ENCODE measurements at regions not wholly inside any gene's neighbourhood (a gene's known extent, or its start where the extent isn't known, plus 50 kb on each side); places are given as distances from the start of the nearest gene placed in this dataset.

DNA sequence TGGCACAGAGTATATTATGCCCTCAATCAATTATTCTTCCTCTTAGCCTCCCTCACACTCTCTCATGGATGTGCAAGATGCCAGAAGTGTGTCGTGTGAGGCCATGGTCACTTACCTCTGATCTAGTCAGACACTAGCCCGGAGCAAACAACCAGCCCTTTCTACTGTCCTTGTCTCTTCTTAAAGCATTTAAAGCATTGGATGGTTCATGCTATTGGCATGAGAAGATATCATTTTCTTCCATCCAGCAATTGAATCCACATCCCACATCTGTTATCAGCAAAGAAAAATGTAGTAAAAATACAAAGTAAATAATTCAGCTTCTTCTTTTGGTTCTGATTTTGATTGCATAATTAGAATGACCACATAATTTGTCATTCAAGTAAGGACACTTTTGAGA lies 267.2 kb upstream of the ACO1 start:
- TF ChIP-seq, protein P1, sequence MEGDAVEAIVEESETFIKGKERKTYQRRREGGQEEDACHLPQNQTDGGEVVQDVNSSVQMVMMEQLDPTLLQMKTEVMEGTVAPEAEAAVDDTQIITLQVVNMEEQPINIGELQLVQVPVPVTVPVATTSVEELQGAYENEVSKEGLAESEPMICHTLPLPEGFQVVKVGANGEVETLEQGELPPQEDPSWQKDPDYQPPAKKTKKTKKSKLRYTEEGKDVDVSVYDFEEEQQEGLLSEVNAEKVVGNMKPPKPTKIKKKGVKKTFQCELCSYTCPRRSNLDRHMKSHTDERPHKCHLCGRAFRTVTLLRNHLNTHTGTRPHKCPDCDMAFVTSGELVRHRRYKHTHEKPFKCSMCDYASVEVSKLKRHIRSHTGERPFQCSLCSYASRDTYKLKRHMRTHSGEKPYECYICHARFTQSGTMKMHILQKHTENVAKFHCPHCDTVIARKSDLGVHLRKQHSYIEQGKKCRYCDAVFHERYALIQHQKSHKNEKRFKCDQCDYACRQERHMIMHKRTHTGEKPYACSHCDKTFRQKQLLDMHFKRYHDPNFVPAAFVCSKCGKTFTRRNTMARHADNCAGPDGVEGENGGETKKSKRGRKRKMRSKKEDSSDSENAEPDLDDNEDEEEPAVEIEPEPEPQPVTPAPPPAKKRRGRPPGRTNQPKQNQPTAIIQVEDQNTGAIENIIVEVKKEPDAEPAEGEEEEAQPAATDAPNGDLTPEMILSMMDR (conservative IDR thresholded peaks at IDR 0.05), result no peak
- no peak for TF ChIP-seq EZH2 (IDR thresholded peaks at IDR 0.05; ENCODE audit: low read depth)

Data from PC-9 (cell line).